ENCODE measurements at regions not wholly inside any gene's neighbourhood (a gene's known extent, or its start where the extent isn't known, plus 50 kb on each side); places are given as distances from the start of the nearest gene placed in this dataset.

DNA sequence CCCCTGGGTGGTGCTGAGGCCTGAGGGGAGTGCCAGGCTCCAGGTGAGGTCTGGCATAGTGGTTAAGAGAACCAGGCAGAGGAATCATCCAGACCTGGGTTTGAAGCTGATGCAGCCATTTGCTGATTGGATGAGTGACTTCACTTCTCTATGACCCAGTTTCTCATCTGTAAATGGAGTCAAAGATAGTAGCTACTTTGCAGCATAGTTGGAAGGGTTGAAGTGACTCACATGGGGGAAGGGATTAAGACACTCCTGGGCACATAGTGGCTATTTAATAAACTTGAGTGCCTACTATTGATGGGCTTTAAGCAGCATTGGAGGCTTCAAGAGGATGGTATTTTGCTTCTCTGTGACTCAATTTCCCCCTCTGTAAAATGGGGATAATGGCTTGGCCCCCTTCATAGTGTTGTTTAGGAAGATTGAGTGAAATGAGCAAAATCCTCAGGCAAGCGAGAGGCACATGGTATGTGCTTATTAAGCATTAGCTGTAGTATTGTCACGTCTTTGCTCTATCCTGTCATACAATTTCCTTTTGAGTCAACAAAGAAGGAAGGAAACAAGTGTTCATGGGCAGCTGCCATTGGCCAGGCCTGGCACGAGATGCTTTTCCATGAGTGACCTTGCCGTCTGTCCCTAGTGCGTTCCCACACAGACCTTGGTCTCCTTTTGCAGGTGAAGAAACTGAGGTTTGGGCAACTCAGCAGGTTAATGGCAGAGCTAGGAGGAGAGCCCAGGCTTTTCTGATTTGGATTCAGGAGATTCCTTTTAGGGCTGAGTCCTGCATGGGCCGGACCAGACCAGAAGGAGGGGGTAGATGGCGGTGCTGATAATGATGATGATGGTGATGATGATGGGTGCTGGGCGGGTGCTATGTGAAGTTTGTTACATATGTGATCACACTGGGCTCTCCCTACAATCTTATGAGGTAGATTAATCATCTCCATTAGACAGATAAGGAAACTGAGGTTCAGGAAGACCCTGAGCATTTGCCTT, 131.1 kb upstream of the WNT4 start:
- TF ChIP-seq, protein P1, sequence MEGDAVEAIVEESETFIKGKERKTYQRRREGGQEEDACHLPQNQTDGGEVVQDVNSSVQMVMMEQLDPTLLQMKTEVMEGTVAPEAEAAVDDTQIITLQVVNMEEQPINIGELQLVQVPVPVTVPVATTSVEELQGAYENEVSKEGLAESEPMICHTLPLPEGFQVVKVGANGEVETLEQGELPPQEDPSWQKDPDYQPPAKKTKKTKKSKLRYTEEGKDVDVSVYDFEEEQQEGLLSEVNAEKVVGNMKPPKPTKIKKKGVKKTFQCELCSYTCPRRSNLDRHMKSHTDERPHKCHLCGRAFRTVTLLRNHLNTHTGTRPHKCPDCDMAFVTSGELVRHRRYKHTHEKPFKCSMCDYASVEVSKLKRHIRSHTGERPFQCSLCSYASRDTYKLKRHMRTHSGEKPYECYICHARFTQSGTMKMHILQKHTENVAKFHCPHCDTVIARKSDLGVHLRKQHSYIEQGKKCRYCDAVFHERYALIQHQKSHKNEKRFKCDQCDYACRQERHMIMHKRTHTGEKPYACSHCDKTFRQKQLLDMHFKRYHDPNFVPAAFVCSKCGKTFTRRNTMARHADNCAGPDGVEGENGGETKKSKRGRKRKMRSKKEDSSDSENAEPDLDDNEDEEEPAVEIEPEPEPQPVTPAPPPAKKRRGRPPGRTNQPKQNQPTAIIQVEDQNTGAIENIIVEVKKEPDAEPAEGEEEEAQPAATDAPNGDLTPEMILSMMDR (IDR thresholded peaks at IDR 0.05): no peak
- TF ChIP-seq ZFX (IDR thresholded peaks at IDR 0.05; ENCODE audit: borderline replicate concordance): no peak
